Endothelial cell of umbilical vein (primary cell): ENCODE measurements at regions not wholly inside any gene's neighbourhood (a gene's known extent, or its start where the extent isn't known, plus 50 kb on each side); places are given as distances from the start of the nearest gene placed in this dataset.

ENCODE experiments used
- BruUV-seq: library from RNA; stranded (reverse); fragments of 400-500 nt; replicated peaks from 2 replicates; lab custom pipeline; 2021; lab: Mats Ljungman, UMichigan
- CTCF ChIA-PET: fragments of 300-600, 350-600 bp; sonication (Branson Sonifier 250); formaldehyde crosslinking; loops from one replicate; lab custom pipeline; 2021; ENCODE audit warnings: antibody characterized with exemption, inconsistent platforms; lab: Charles Lee
- POLR2A ChIA-PET: fragments of 300-600, 350-600 bp; sonication (Branson Sonifier 250); formaldehyde crosslinking; loops from one replicate; lab custom pipeline; 2021; ENCODE audit warnings: antibody characterized with exemption, inconsistent platforms; lab: Charles Lee
- DNase-seq: peaks from one replicate; pipeline ENCODE4 v3.0.0-alpha.2; 2011; ENCODE audit warnings: low read depth, low spot score
- FAIRE-seq: peaks from 2 replicates; lab custom pipeline; 2011; peaks lifted over from hg19 to GRCh38; lab: Jason Lieb, UNC
- H2AFZ ChIP-seq: 2 replicates; pipeline ENCODE4 v1.6.0; 2012; ENCODE audit warnings: low read depth, low read length, control low read depth, inconsistent platforms
- H3K27ac ChIP-seq: 2 replicates; pipeline ENCODE4 v1.5.1; 2011; ENCODE audit warnings: low read depth, mild to moderate bottlenecking, control low read depth, low read length, moderate library complexity; ENCODE audit not compliant: insufficient read depth
- H3K27me3 ChIP-seq, 2 experiments: 2 replicates each; pipeline versions ENCODE4 v1.6.0 to v1.6.1; 2011; ENCODE audit warnings: low read length in 2 of 2, mixed read lengths in 1 of 2; ENCODE audit not compliant: control insufficient read depth in 2 of 2, insufficient read depth in 2 of 2
- H3K36me3 ChIP-seq, 2 experiments: 2 replicates in 1 of 2; 3 replicates in 1 of 2; pipeline ENCODE4 v1.5.1; 2011; ENCODE audit warnings: low read length in 2 of 2, mild to moderate bottlenecking in 1 of 2, moderate library complexity in 1 of 2; ENCODE audit not compliant: control insufficient read depth in 2 of 2, insufficient read depth in 2 of 2; ENCODE audit errors: extremely low read depth in 1 of 2
- H3K4me1 ChIP-seq: 3 replicates; pipeline ENCODE4 v1.5.1; 2011; ENCODE audit warnings: mild to moderate bottlenecking, low read length; ENCODE audit not compliant: control insufficient read depth, insufficient read depth; ENCODE audit errors: extremely low read depth
- H3K4me2 ChIP-seq: 2 replicates; pipeline ENCODE4 v1.6.1; 2011; ENCODE audit warnings: low read length, control low read depth, mixed read lengths; ENCODE audit not compliant: insufficient read depth
- H3K4me3 ChIP-seq, 3 experiments: fragments of 200-600 bp in 1 of 3; sonication (generic), shearing (Covaris generic) in 1 of 3; replicated peaks in 1 of 3; 2 replicates each; pipeline ENCODE4 v1.5.1; 2011 to 2016; ENCODE audit warnings: control low read depth in 3 of 3, low read length in 3 of 3, mild to moderate bottlenecking in 2 of 3, inconsistent platforms in 1 of 3, low read depth in 1 of 3, moderate library complexity in 1 of 3; ENCODE audit not compliant: insufficient read depth in 1 of 3
- H3K79me2 ChIP-seq: 2 replicates; pipeline ENCODE4 v1.6.0; 2012; ENCODE audit warnings: low read length, inconsistent platforms; ENCODE audit not compliant: control insufficient read depth, insufficient read depth
- H3K9ac ChIP-seq: replicated peaks from 2 replicates; pipeline ENCODE3; 2011; ENCODE audit warnings: low read length, control low read depth; ENCODE audit not compliant: insufficient read depth; ENCODE audit errors: extremely low read depth
- H3K9me1 ChIP-seq: replicated peaks from 3 replicates; pipeline ENCODE4 v1.6.0; 2011; ENCODE audit warnings: mild to moderate bottlenecking, low read length; ENCODE audit not compliant: control insufficient read depth, insufficient read depth; ENCODE audit errors: extremely low read depth
- H3K9me3 ChIP-seq: replicated peaks from 2 replicates; pipeline ENCODE4 v1.5.1; 2012; ENCODE audit warnings: low read length, inconsistent platforms; ENCODE audit not compliant: control insufficient read depth, insufficient read depth
- H4K20me1 ChIP-seq: replicated peaks from 2 replicates; pipeline ENCODE3; 2011; ENCODE audit warnings: mild to moderate bottlenecking, low read length; ENCODE audit not compliant: control insufficient read depth, insufficient read depth; ENCODE audit errors: extremely low read depth
- CTCF ChIP-seq, 2 donors: IDR thresholded peaks; 1 replicate in 1 of 2; 2 replicates in 1 of 2; pipeline ENCODE4 v1.5.1; 2011; ENCODE audit warnings: low read length in 2 of 2, mild to moderate bottlenecking in 2 of 2, moderate library complexity in 2 of 2, control low read depth in 1 of 2, inconsistent platforms in 1 of 2, low read depth in 1 of 2; ENCODE audit not compliant: insufficient read depth in 1 of 2; ENCODE audit errors: extremely low read depth in 1 of 2
- EZH2 ChIP-seq: IDR thresholded peaks from 2 replicates; pipeline ENCODE4 v1.6.1; 2012; ENCODE audit warnings: borderline replicate concordance, low read depth, mild to moderate bottlenecking, moderate library complexity, low read length, inconsistent platforms; ENCODE audit not compliant: severe bottlenecking
- FOS ChIP-seq: IDR thresholded peaks from 2 replicates; pipeline ENCODE4 v1.6.1; 2011; ENCODE audit warnings: mild to moderate bottlenecking, low read length, moderate library complexity, borderline replicate concordance; ENCODE audit not compliant: insufficient read depth
- GATA2 ChIP-seq: IDR thresholded peaks from 2 replicates; pipeline ENCODE4 v1.7.0; 2011; ENCODE audit warnings: low read depth, mild to moderate bottlenecking, moderate library complexity, mixed read lengths, low read length; ENCODE audit not compliant: insufficient read length, insufficient read depth
- JUN ChIP-seq: IDR thresholded peaks from 2 replicates; pipeline ENCODE4 v1.6.1; 2011; ENCODE audit warnings: borderline replicate concordance, low read depth; ENCODE audit not compliant: insufficient read length, insufficient read depth
- MAX ChIP-seq: IDR thresholded peaks from 2 replicates; pipeline ENCODE4 v1.6.1; 2011; ENCODE audit not compliant: insufficient read depth, insufficient read length
- MYC ChIP-seq: IDR thresholded peaks from one replicate; pipeline ENCODE4 v1.6.1; 2011; ENCODE audit warnings: mild to moderate bottlenecking, low read depth, low read length
- POLR2A ChIP-seq: IDR thresholded peaks from 2 replicates; pipeline ENCODE4 v1.6.1; 2012; ENCODE audit warnings: low read depth, mild to moderate bottlenecking, control low read depth, low read length
- POLR2AphosphoS5 ChIP-seq: IDR thresholded peaks from 2 replicates; pipeline ENCODE4 v1.6.1; 2012; ENCODE audit warnings: low read depth, mild to moderate bottlenecking, control low read depth, low read length, moderate library complexity; ENCODE audit not compliant: insufficient read depth
- dilution Hi-C: fragments of 300-500 bp; cut with MboI; formaldehyde crosslinking; loops from one replicate; pipeline ENCODE4 v1.15.0; 2019; ENCODE audit warnings: low sequenced_read_pairs; ENCODE audit not compliant: extremely low pct_ligation_motif_present
- intact Hi-C: fragments of 100-400 bp; cut with micrococcal nuclease; formaldehyde crosslinking; loops from one replicate; pipeline ENCODE4 v1.10.0; 2022

GRCh38 chr1:98103617-98104285, 182.9 kb upstream of the DPYD start:
- no TSS peak for BruUV-seq
- H3K9ac ChIP-seq, result no peak overlapping the region
- no peaks in the 10 kb centered on the region for H3K36me3 ChIP-seq
- H3K27ac ChIP-seq, result no peak overlapping the region
- H2AFZ ChIP-seq, result no peak overlapping the region
- dilution Hi-C loops (no loop called here), intact Hi-C loops (no loop called here)
- no peaks in the 10 kb centered on the region for H3K79me2 ChIP-seq
- TF ChIP-seq MYC (no peak), POLR2A (no peak), JUN (no peak), EZH2 (no peak), MAX (no peak), CTCF (IDR thresholded peaks at IDR 0.05; ENCODE audit: extremely low read depth in 1 of 2, insufficient read depth in 1 of 2, low read depth in 1 of 2, low read length in 2 of 2) (no peak), POLR2AphosphoS5 (no peak), FOS (no peak), GATA2 (no peak)
- peaks cover 9% of the 10 kb centered on the region for H3K9me3 ChIP-seq
- no peaks in the 10 kb centered on the region for H3K9me1 ChIP-seq
- no peaks in the 10 kb centered on the region for H3K27me3 ChIP-seq
- no peaks in the 10 kb centered on the region for H4K20me1 ChIP-seq
- peaks cover 10% of the 10 kb centered on the region for H3K4me1 ChIP-seq
- DNase-seq (no peak), FAIRE-seq (no peak)
- CTCF ChIA-PET, result interaction anchor here (0.9 to 1.9 kb wide), 7 partner anchors 9 to 365 kb away, joined by 3 to 5 read pairs (median 3); no protein-coding TSS in a partner anchor
- no peak overlapping the region for H3K4me3 ChIP-seq
- no peak overlapping the region for H3K4me2 ChIP-seq
- POLR2A ChIA-PET, result no interaction called here
